Activated CD8-positive, alpha-beta T cell treated with anti-CD3 and anti-CD28 coated beads, Interleukin-2, amount 10 ng/mL, durations not matched to agents 7 days and 5 days (primary cell): ENCODE measurements at regions not wholly inside any gene's neighbourhood (a gene's known extent, or its start where the extent isn't known, plus 50 kb on each side); places are given as distances from the start of the nearest gene placed in this dataset.
"Not testable (repeated sequence)": the region's sequence is repeated elsewhere in the genome, so short reads cannot be mapped to it uniquely, and the experiment has no call there.

Experiments used
- ATAC-seq: fragments of 150-1000 bp; cut with Tn5 transposase; one replicate; pipeline ENCODE4 v1.10.0; 2021; ENCODE audit warnings: moderate library complexity
- CTCF ChIA-PET: fragments of 350-600 bp; sonication (Branson Sonifier 250); formaldehyde crosslinking; loops from one replicate; lab custom pipeline; 2021; ENCODE audit warnings: antibody characterized with exemption; lab: Charles Lee
- POLR2A ChIA-PET: fragments of 350-600 bp; sonication (Branson Sonifier 250); formaldehyde crosslinking; loops from one replicate; lab custom pipeline; 2021; ENCODE audit warnings: antibody characterized with exemption; lab: Charles Lee
- DNase-seq: peaks from one replicate; pipeline ENCODE4 v3.0.0-alpha.2; 2020
- H3K27ac Mint-ChIP-seq: one replicate; pipeline ENCODE4 v1.8.0; 2021; ENCODE audit warnings: mild to moderate bottlenecking, mixed read lengths
- H3K27me3 Mint-ChIP-seq: one replicate; pipeline ENCODE4 v1.8.0; 2021; ENCODE audit warnings: low read depth, mixed read lengths
- H3K36me3 Mint-ChIP-seq: one replicate; pipeline ENCODE4 v1.8.0; 2021; ENCODE audit warnings: low read depth, mixed read lengths
- H3K4me1 Mint-ChIP-seq: one replicate; pipeline ENCODE4 v1.8.0; 2021; ENCODE audit warnings: low read depth, mixed read lengths
- H3K4me3 Mint-ChIP-seq: one replicate; pipeline ENCODE4 v1.8.0; 2021; ENCODE audit warnings: mild to moderate bottlenecking, mixed read lengths
- H3K9me3 Mint-ChIP-seq: one replicate; pipeline ENCODE4 v1.8.0; 2022; ENCODE audit warnings: mixed read lengths; ENCODE audit not compliant: insufficient read depth

DNA sequence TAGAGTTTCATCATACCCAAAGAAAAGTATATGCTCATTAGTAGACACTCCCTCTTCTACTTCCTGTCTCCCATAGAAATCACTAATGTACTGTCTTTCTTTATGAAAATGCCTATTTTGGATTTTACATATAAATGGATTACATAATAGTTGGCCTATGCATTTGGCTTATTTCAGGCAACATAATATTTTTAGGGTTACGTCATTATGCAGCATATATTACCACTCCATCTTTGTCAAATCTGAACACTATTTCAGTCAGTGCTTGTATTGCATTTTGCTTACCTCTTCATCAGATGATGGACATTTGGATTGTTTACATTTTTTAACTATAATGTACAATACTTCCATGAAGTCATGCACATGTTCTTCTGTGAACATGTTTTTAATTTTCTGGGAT, 1406.1 kb downstream of the LRFN5 start:
- ChIA-PET CTCF (no interaction called here), POLR2A (no interaction called here)
- Mint-ChIP-seq H3K36me3 (no peaks in the 10 kb centered on the region), H3K27me3 (no peaks in the 10 kb centered on the region), H3K9me3 (peaks cover 28% of the 10 kb centered on the region), H3K4me3 (no peak overlapping the region), H3K4me1 (no peaks in the 10 kb centered on the region), H3K27ac (no peak overlapping the region)
- DNase-seq (no peak), ATAC-seq (no peak)

DNA sequence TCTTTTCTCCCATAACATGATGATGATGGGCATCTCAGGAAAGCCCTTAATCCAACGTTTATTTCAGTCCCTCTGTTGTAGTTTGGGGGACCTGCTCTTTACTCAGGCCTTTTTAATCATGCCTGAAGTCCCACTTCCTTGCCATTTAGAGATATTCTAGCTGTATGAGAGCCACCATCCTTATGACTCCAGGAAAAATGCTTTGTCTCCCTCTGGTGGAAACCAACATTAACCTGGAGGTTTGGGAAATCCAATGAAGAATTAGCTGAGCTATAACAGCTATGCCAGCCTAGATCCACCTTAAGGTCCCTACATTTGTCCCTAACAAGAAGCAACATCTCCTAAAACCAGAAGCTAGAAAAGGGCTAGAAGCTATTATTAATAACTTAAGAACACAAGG, 1399.1 kb downstream of the LRFN5 start:
- Mint-ChIP-seq H3K4me1 (no peaks in the 10 kb centered on the region), H3K9me3 (peaks cover 53% of the 10 kb centered on the region), H3K27me3 (no peaks in the 10 kb centered on the region), H3K27ac (no peak overlapping the region), H3K4me3 (no peak overlapping the region), H3K36me3 (no peaks in the 10 kb centered on the region)
- ATAC-seq = no peak
- DNase-seq = no peak
- CTCF ChIA-PET = no interaction called here
- POLR2A ChIA-PET = no interaction called here

DNA sequence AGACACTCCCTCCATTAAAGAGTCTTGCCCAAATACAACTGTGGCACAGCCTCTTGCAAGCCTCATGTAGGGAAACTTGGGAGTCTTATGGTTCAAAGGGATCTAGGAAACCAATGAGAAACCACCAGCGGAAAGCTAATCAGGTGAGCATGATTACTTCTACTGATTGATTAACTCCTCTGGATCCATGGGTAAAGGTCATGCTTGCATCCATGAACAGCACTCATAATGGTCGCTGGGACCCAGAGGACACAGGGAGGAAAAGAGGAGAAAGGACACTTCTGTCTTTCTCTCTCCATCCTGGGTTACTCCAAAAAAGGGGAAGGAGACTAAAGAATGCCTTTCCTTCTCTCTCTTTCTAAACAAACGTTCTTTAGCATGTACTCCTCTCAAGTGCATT, 1397.2 kb downstream of the LRFN5 start:
- no peak overlapping the region for H3K27ac Mint-ChIP-seq
- H3K4me1 Mint-ChIP-seq = no peaks in the 10 kb centered on the region
- ChIA-PET CTCF (no interaction called here), POLR2A (no interaction called here)
- no peak overlapping the region for H3K4me3 Mint-ChIP-seq
- peaks cover 56% of the 10 kb centered on the region for H3K9me3 Mint-ChIP-seq
- DNase-seq (no peak), ATAC-seq (no peak)
- H3K36me3 Mint-ChIP-seq = no peaks in the 10 kb centered on the region
- no peaks in the 10 kb centered on the region for H3K27me3 Mint-ChIP-seq

DNA sequence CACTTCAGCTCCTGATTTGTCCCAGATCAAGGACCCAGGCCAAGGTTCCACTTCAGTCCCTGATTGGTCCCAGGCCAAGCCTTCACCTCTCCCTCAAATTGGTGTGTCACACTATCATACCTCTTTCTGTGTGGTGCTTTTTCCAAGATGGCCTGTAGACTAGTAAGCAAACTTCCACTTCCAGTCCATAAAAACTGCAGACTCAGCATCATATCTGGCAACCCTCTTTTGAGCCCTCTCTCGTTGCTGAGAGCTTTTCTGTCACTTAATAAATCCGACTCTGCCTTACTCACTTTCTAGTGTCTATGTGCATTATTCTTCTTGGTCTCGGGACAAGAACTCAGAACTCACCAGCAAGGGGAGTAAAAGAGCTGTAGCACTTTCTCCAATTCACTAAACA, 1395.1 kb downstream of the LRFN5 start:
- POLR2A ChIA-PET = no interaction called here
- no peaks in the 10 kb centered on the region for H3K36me3 Mint-ChIP-seq
- H3K9me3 Mint-ChIP-seq = peaks cover 46% of the 10 kb centered on the region
- ATAC-seq (no peak), DNase-seq (no peak)
- no peak overlapping the region for H3K27ac Mint-ChIP-seq
- no peaks in the 10 kb centered on the region for H3K27me3 Mint-ChIP-seq
- CTCF ChIA-PET = no interaction called here
- no peaks in the 10 kb centered on the region for H3K4me1 Mint-ChIP-seq
- H3K4me3 Mint-ChIP-seq = no peak overlapping the region

DNA sequence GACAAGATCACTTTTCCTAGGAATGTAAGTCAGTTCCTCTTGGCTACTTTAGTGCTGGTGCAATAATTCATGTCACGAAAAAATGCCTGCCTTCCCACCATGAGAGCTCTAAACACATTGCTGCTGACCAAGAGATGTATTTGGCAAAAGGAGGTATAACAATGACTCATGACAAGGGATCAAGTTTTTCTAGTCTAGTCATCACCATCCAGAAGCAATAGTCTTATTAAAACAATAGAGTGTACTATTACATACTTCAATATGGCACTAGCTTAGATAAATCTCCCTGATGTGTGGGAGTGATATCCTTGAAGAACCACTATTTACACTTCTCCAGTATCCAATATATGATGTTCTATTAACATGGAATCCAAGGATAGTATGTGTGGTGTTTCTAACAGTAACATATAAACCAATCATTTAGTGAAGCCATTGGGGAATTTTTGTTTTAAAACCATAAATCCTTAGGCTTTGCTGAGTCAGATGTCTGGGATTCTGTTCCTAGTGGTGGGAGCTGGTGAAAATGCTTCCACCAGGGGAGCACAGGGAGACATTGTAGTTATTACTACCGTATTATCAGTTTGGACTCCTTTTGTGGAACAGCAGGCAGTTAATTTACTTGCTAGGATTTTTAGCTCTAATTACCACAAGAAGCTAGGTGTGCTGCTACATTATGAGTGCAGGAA, 1387.5 kb downstream of the LRFN5 start:
- ATAC-seq (no peak), DNase-seq (no peak)
- CTCF ChIA-PET = no interaction called here
- H3K27ac Mint-ChIP-seq = no peak overlapping the region
- H3K4me3 Mint-ChIP-seq = no peak overlapping the region
- POLR2A ChIA-PET = no interaction called here
- peaks cover 4% of the 10 kb centered on the region for H3K9me3 Mint-ChIP-seq
- H3K36me3 Mint-ChIP-seq = no peaks in the 10 kb centered on the region
- no peaks in the 10 kb centered on the region for H3K4me1 Mint-ChIP-seq
- H3K27me3 Mint-ChIP-seq = no peaks in the 10 kb centered on the region

DNA sequence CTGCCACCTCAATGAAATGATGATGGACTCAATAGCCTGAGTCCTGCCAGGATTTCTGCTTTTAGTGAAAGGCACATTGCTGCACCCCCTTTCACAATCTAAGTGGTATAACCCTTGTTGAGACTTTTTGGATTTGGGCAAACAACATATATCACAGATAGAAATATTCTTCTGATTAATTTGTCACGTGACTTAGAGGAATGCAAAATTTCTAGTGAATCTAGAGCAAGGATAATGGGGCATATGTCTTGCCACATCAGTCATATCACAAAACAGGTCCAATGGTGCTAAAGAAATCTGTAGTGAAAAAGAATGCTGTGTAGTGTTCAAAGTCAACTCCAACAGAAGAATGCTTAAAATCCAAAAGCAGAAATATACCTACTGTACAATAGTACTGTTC, 1386.3 kb downstream of the LRFN5 start:
- CTCF ChIA-PET = no interaction called here
- no peak overlapping the region for H3K27ac Mint-ChIP-seq
- no peaks in the 10 kb centered on the region for H3K4me1 Mint-ChIP-seq
- POLR2A ChIA-PET = no interaction called here
- no peak overlapping the region for H3K4me3 Mint-ChIP-seq
- no peak for DNase-seq
- H3K27me3 Mint-ChIP-seq = no peaks in the 10 kb centered on the region
- no peaks in the 10 kb centered on the region for H3K36me3 Mint-ChIP-seq
- H3K9me3 Mint-ChIP-seq = peaks cover 4% of the 10 kb centered on the region
- ATAC-seq = no peak

DNA sequence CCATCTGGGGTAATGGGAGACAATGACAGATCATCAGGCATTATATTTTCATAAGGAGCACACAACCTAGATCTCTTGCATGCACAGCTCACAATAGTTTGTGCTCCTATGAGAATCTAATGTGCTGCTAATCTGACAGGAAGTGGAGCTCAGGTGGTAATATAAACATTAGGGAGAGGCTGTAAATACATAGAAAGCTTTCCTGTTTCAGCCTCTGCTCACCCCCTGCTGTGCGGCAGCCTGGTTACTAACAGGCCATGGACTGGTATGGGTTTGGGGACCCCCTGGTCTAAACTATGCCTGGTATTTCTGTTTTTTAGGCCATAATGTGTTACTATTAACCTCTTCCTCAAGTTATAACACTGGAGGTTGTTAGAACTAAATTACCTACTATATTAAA, 1373.7 kb downstream of the LRFN5 start:
- CTCF ChIA-PET = no interaction called here
- no peak overlapping the region for H3K4me3 Mint-ChIP-seq

DNA sequence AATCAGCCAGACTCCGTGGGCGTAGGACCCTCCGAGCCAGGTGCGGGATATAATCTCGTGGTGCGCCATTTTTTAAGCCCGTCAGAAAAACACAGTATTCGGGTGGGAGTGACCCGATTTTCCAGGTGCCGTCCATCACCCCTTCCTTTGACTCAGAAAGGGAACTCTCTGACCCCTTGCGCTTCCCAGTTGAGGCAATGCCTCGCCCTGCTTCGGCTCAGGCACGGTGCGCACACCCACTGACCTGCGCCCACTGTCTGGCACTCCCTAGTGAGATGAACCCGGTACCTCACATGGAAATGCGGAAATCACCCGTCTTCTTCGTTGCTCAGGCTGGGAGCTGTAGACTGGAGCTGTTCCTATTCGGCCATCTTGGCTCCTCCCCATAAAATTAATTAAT, 1366.5 kb downstream of the LRFN5 start:
- H3K4me3 Mint-ChIP-seq, H3K27ac Mint-ChIP-seq, DNase-seq, POLR2A ChIA-PET, H3K27me3 Mint-ChIP-seq, CTCF ChIA-PET, H3K4me1 Mint-ChIP-seq, H3K36me3 Mint-ChIP-seq, ATAC-seq: not testable (repeated sequence)
- H3K9me3 Mint-ChIP-seq = peaks cover 11% of the 10 kb centered on the region

More for the DNA sequence above, 1373.7 kb downstream of the LRFN5 start:
- no peaks in the 10 kb centered on the region for H3K4me1 Mint-ChIP-seq
- ATAC-seq = no peak
- peaks cover 13% of the 10 kb centered on the region for H3K9me3 Mint-ChIP-seq
- H3K27ac Mint-ChIP-seq = no peak overlapping the region
- no peaks in the 10 kb centered on the region for H3K27me3 Mint-ChIP-seq
- POLR2A ChIA-PET = no interaction called here
- H3K36me3 Mint-ChIP-seq = no peaks in the 10 kb centered on the region
- DNase-seq = no peak

DNA sequence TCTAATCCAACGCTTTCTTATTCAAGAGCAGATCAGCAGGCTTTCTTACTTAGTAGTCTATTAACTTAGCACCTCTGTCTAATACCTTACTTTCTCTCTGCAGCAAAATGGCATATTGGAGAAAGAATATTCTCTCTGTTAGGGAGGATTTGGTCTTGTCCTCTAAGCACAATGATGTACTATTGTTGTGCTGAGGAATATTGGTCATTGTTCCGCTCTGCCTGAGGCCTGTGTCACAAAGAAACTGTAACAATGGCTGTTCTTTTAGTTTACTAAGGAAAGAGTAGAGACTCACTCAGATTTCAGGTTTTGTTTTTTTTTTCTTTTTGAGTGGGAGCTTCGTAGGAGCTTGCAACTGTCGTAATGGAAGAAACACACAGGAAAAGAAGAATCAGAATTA, 1358.8 kb downstream of the LRFN5 start:
- Mint-ChIP-seq H3K27ac (no peak overlapping the region), H3K36me3 (no peaks in the 10 kb centered on the region), H3K4me1 (no peaks in the 10 kb centered on the region), H3K9me3 (no peaks in the 10 kb centered on the region), H3K27me3 (no peaks in the 10 kb centered on the region), H3K4me3 (no peak overlapping the region)
- ATAC-seq = no peak
- DNase-seq = no peak
- ChIA-PET POLR2A (no interaction called here), CTCF (no interaction called here)

DNA sequence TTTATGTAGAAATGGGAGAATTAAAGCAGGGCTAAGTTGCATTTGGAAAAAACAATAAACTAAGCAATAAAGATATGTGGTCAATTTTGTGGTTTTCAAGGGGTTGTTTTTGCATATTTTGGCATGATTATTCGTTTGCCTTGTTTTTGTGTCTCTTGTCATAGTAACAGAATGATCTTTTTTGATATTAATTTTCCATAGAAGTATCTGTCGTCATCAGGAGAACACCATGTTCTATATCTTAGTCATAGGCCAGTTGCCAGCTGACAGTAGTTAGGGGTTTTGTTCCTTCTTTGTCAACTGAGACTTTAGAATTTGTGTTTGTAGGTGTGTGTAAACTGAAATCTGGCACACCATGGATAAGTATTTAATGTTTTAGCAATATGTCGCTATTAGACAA, 1354.8 kb downstream of the LRFN5 start:
- ATAC-seq = no peak
- no peak for DNase-seq
- Mint-ChIP-seq H3K27me3 (no peaks in the 10 kb centered on the region), H3K4me1 (no peaks in the 10 kb centered on the region), H3K36me3 (no peaks in the 10 kb centered on the region), H3K27ac (no peak overlapping the region), H3K4me3 (no peak overlapping the region), H3K9me3 (no peaks in the 10 kb centered on the region)
- ChIA-PET POLR2A (no interaction called here), CTCF (no interaction called here)

DNA sequence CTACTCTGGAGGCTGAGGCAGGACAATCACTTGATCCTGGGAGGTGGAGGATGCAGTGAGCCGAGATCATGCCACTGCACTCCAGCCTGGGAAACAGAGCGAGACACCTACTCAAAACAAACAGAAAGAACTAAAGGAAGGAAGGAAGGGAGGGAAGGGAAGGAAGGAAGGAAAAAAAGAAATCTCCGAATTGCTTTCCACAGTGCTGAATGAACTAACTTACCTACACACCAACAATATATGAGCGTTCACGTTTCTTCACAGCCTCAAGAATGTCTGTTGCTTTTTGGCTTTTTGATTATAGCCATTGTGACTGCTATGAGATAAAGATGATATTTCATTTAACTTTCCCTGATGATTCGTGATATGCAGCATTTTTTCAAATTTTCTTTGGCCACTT, 1343.7 kb downstream of the LRFN5 start:
- ATAC-seq = no peak
- Mint-ChIP-seq H3K27ac (no peak overlapping the region), H3K4me1 (no peaks in the 10 kb centered on the region), H3K4me3 (no peak overlapping the region), H3K27me3 (no peaks in the 10 kb centered on the region), H3K36me3 (no peaks in the 10 kb centered on the region), H3K9me3 (peaks cover 17% of the 10 kb centered on the region)
- CTCF ChIA-PET = no interaction called here
- DNase-seq = no peak
- POLR2A ChIA-PET = no interaction called here

DNA sequence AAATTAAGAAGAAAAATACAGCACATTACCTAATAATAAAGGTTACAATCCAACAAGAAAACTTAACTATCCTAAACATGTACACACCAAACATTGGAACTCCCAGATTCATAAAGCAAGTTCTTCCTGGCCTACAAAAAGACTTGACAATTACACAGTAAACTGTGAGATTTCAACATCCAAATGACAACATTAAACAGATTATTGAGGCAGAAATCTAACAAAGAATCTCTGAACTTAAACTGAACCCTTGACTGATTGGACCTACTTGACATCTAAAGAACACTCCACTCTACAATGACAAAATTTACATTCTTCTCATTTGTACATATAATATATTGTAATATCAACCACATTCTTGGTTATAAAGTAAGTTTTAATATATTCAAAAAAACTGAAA, 1341.3 kb downstream of the LRFN5 start:
- ChIA-PET CTCF (no interaction called here), POLR2A (no interaction called here)
- peaks cover 26% of the 10 kb centered on the region for H3K9me3 Mint-ChIP-seq
- H3K36me3 Mint-ChIP-seq = no peaks in the 10 kb centered on the region
- no peak for DNase-seq
- no peak overlapping the region for H3K27ac Mint-ChIP-seq
- no peaks in the 10 kb centered on the region for H3K4me1 Mint-ChIP-seq
- H3K4me3 Mint-ChIP-seq = no peak overlapping the region
- no peak for ATAC-seq
- H3K27me3 Mint-ChIP-seq = no peaks in the 10 kb centered on the region

DNA sequence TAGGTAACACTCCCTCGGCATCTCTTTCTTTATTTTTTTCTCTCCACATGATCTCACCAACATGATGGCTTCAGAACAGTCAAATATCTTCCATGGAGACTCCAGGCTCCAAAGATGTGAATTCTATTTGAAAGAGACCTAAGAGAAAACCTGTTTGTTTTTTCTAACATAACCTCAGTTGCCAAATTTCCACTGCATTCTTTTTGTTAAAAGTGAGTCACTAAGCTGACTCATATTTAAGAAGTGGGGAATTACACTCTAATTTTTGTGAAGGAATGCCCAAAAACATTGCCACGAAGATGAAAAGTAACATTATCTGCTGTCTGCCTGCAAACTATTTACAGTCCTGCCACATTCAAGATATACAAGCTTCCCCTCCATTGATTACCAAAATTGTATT, 1337.6 kb downstream of the LRFN5 start:
- ChIA-PET POLR2A (no interaction called here), CTCF (no interaction called here)
- H3K36me3 Mint-ChIP-seq = no peaks in the 10 kb centered on the region
- ATAC-seq (no peak), DNase-seq (no peak)
- H3K4me3 Mint-ChIP-seq = no peak overlapping the region
- no peak overlapping the region for H3K27ac Mint-ChIP-seq
- H3K27me3 Mint-ChIP-seq = no peaks in the 10 kb centered on the region
- H3K9me3 Mint-ChIP-seq = peaks cover 20% of the 10 kb centered on the region
- H3K4me1 Mint-ChIP-seq = no peaks in the 10 kb centered on the region
